ENCODE measurements at regions not wholly inside any gene's neighbourhood (a gene's known extent, or its start where the extent isn't known, plus 50 kb on each side); places are given as distances from the start of the nearest gene placed in this dataset.

DNA sequence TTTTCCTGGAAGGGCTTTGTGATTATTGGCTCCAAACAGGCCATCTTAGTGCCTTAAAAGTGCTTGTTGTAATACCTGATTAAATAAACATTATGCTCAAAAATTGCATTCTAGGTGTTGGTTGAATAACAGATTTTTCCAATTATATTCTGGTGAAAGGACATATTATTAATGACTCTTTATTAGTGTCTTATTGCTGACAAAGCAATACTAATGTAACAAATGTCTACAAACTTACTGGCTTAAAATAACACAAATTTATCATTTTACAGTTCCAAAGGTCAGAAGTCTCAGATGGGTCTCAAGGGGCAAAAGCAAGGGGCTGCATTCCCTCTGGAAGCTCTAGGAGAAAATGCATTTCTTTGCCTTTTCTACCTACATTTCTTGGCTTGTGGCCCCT is 86.9 kb upstream of the CPM start:
- TF ChIP-seq, protein P1, sequence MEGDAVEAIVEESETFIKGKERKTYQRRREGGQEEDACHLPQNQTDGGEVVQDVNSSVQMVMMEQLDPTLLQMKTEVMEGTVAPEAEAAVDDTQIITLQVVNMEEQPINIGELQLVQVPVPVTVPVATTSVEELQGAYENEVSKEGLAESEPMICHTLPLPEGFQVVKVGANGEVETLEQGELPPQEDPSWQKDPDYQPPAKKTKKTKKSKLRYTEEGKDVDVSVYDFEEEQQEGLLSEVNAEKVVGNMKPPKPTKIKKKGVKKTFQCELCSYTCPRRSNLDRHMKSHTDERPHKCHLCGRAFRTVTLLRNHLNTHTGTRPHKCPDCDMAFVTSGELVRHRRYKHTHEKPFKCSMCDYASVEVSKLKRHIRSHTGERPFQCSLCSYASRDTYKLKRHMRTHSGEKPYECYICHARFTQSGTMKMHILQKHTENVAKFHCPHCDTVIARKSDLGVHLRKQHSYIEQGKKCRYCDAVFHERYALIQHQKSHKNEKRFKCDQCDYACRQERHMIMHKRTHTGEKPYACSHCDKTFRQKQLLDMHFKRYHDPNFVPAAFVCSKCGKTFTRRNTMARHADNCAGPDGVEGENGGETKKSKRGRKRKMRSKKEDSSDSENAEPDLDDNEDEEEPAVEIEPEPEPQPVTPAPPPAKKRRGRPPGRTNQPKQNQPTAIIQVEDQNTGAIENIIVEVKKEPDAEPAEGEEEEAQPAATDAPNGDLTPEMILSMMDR (IDR thresholded peaks at IDR 0.05) = no peak
- no peak for TF ChIP-seq POLR2A (IDR thresholded peaks at IDR 0.05)

All from body of pancreas (tissue), 4 donors.